NCI-H2081 (cell line): ENCODE measurements at regions not wholly inside any gene's neighbourhood (a gene's known extent, or its start where the extent isn't known, plus 50 kb on each side); places are given as distances from the start of the nearest gene placed in this dataset.
"Not testable (repeated sequence)": the region's sequence is repeated elsewhere in the genome, so short reads cannot be mapped to it uniquely, and the experiment has no call there.

Experiments
- DNase-seq, 2 experiments: peaks; one replicate each; lab custom pipeline; 2025; lab: John Stamatoyannopoulos, UW

DNA sequence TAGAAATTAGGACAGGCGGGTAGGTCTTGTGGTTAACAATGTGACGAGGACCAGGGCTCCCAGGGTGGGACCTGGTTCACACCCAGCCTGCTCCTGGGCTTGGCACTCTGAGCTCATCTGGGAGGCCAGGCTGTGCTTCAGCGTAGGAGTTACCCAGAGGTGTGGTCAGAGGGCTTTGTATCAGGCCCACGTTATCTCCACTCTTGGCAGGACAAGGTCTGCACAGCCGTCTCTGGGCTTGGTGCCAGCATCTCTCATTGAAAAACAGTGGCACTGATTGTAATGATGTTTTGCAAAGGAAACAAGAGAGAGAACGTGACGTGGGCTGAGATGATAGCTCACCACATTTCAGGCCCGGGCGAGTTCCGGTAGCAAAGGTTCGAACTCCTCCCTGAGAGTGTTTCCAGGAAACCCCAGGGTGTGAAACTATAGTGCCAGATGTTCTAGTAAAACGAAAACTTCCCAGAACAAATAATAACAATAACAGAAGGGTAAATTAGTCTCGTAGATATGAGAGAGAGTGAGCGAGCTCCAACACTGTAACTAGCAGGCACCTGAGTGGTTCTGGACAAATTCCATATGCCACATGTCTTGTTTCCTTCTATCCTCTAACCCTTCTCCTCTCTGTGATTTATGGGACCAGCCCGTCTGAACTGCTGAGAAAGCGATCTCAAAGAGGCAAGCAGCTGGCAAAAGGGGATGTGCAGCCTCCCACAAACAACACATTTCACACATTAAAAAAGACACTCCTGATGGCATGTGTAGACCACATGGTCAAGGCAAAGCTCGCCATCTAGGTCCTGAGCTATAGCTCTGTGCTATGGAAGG lies 227.3 kb downstream of the KTN1 start:
- peak; percentile 84 to 95 for DNase-seq

GRCh38 chr14:55807881-55808379 lies 227.9 kb downstream of the KTN1 start:
- no peak for DNase-seq

GRCh38 chr14:55813630-55814029 lies 233.6 kb downstream of the KTN1 start:
- DNase-seq = no peak

DNA sequence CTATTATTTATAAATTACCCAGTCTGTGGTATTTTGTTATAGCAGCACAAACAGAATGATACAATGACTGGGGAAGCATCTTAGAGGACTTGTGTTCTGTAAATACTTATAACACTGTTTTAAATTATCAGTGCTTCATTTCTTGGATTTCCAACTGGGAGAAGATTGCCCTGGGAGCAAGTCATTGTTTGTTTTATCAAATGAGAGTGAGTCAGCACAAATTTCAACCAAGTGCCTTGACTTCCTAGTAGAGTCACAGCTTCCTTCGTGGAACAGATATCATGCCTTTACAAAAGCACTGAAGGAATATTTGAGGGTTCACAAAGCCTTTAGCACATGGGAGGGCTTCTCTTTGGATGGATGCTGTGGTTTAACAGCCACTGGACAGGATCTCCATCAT lies 234.1 kb downstream of the KTN1 start:
- no peak for DNase-seq

- no peak for DNase-seq
These were observed 234.9 kb downstream of the KTN1 start for GRCh38 chr14:55814873-55815272.

- DNase-seq = no peak
These were observed 236.2 kb downstream of the KTN1 start for GRCh38 chr14:55816225-55816624.

DNA sequence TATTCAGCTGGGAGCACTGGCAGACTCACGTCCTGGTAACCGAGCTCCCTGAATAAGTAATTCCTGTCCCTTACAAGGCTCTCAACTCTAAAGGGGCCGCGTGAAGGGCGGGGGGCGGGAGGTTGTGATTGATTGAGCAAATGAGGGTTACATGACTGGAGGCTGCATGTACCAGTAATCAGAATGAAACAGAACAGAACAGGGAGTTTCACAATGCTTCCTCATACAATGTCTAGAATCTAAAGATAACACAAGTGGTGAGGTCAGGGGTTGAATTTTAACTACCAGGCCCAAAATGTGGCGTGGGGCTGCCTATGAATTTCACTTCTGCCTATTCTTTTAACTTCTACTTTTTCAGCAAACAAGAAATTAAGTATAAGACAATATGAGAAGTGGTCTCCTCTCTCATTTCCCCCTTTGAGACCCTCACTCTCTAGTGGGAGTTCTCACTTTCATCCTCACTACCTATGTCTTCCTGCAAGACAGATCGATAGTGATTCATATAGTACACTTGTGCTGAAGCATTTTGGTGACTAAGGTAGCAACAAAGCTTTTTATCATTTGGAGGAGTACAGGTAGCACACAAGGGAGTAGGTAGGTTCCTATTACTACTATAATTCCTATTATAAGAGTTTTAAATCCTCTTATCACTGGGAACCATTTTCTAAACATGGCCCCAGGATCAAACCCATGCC lies 239.8 kb downstream of the KTN1 start:
- no peak for DNase-seq

GRCh38 chr14:55822906-55823305 lies 242.9 kb downstream of the KTN1 start:
- DNase-seq = no peak

GRCh38 chr14:55832122-55832911 lies 252.3 kb downstream of the KTN1 start:
- DNase-seq = no peak

GRCh38 chr14:55832974-55833373 lies 253.0 kb downstream of the KTN1 start:
- DNase-seq = no peak

- no peak for DNase-seq
These were observed 254.4 kb downstream of the KTN1 start for GRCh38 chr14:55834390-55834789.

GRCh38 chr14:55835985-55836384 lies 256.0 kb downstream of the KTN1 start:
- DNase-seq = no peak

GRCh38 chr14:55837467-55837866 lies 257.5 kb downstream of the KTN1 start:
- no peak for DNase-seq

GRCh38 chr14:55838529-55839052 lies 258.6 kb downstream of the KTN1 start:
- DNase-seq = no peak

GRCh38 chr14:55839301-55839947 lies 259.4 kb downstream of the KTN1 start:
- DNase-seq = not testable (repeated sequence)

DNA sequence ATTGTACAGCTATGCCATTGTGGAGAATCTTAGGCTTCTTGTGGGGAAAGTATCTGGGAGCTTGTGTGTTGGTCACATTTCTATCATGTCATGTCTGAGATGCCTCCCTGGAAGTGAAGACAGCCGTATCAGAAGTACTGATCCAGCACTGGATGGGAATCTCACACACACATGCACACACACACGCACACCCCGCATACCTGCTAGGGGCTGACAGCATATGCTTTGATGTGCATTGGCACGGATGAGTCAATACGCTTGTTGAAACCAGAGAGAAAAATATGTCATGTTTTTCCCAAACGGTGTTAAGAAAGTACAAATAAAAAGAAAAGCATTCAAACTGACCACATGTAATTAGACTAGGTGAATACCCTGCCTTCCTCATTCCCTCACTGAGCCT lies 260.8 kb downstream of the KTN1 start:
- DNase-seq = no peak

- DNase-seq = no peak
These were observed 261.6 kb downstream of the KTN1 start for GRCh38 chr14:55841625-55842024.

- DNase-seq = no peak
These were observed 263.9 kb downstream of the KTN1 start for GRCh38 chr14:55843718-55844403.

DNA sequence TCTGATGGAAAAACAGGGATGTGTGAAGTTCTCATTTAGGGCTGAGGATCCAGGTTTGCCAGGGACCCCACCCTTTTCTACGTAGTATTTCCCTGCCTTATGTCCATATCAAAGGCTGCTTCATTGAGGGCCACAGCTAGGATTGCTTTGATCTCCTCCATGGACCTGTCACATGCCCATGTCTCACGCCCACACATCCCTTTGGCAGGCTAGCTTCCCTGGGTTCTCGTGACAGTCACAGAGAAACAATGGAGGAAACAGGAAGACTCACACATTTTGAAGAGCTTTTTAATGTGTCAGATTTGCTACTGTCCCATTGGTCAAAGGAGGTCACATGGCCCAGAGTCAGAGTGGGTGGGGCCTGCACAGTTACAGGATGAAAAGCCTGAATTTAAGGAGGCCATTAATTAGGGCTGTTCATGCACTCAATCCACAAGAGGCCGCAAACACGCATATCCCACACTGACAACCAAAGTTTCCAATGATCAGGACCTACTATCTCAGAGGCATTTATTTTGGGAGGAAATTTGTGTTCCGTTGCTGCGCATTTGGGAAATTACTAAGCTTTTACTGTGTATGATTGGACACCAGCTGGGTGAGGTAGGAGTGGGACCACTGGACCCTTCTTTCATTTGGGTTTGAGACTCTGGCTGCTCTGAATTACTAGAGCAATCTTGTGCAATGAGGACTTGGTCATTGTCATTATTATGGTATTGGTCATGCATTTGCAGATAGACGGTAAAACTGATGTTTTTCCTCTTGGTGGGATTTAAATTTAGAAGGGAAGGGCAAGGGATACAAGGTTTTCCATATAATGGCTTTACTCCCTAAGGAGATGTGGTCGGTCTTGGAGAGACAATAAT lies 266.2 kb downstream of the KTN1 start:
- DNase-seq = no peak

DNA sequence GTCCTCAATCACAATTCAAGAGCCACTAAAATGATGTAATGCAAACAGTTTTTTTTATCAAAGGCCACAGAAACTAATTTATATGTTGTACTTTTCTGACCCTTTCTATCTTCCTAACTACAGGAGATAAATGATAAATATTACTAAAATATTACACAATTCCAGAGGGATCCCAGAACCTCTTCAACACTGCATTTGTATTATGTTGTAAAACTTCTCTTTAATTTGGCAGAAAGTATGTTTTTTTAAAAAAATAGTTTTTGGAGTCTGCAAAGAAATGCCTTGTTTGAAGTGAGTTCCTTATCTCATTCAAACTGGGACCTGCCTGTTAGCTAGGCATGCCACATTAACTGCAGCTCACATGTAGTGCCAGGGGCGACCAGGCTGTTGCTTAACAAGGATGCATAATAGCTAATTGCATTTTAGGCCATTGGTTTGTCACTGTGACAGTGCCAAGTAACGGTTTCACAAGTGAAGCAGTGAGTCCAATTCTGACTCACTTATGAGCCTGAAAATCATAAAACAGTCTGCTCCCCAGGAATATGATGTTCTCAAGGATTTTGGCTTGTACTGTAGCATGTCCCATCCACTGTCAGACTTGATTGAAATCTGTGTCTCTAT lies 266.9 kb downstream of the KTN1 start:
- no peak for DNase-seq
